MCF 10A (cell line): ENCODE measurements at regions not wholly inside any gene's neighbourhood (a gene's known extent, or its start where the extent isn't known, plus 50 kb on each side); places are given as distances from the start of the nearest gene placed in this dataset.

ENCODE experiments used
- BruUV-seq: library from RNA; stranded (reverse); fragments of 400-500 nt; replicated peaks from 2 replicates; lab custom pipeline; 2021; lab: Mats Ljungman, UMichigan
- CTCF ChIA-PET: fragments of 300-600 bp; sonication (Branson Sonifier 250); formaldehyde crosslinking; extraction: SDS; loops from one replicate; lab custom pipeline; 2021; ENCODE audit warnings: antibody characterized with exemption, inconsistent platforms; lab: Yijun Ruan, JAX
- POLR2A ChIA-PET: fragments of 300-600, 350-650 bp; sonication (Branson Sonifier 250); formaldehyde crosslinking; extraction: SDS; loops from one replicate; lab custom pipeline; 2020; ENCODE audit warnings: antibody characterized with exemption, inconsistent platforms; lab: Yijun Ruan, JAX
- DNase-seq: peaks from one replicate; pipeline ENCODE4 v3.0.0-alpha.2; 2018; ENCODE audit not compliant: unreplicated experiment
- H3K27ac Mint-ChIP-seq: one replicate; pipeline ENCODE4 v1.8.0; 2022; ENCODE audit warnings: mild to moderate bottlenecking, low read depth, mixed read lengths; ENCODE audit not compliant: unreplicated experiment
- H3K27me3 Mint-ChIP-seq: one replicate; pipeline ENCODE4 v1.8.0; 2022; ENCODE audit warnings: mixed read lengths; ENCODE audit not compliant: insufficient read depth, unreplicated experiment
- H3K36me3 Mint-ChIP-seq: one replicate; pipeline ENCODE4 v1.8.0; 2022; ENCODE audit warnings: mild to moderate bottlenecking, moderate library complexity, mixed read lengths; ENCODE audit not compliant: insufficient read depth, unreplicated experiment
- H3K4me1 Mint-ChIP-seq: one replicate; pipeline ENCODE4 v1.8.0; 2022; ENCODE audit warnings: mixed read lengths; ENCODE audit not compliant: insufficient read depth, unreplicated experiment
- H3K4me3 Mint-ChIP-seq: one replicate; pipeline ENCODE4 v1.8.0; 2022; ENCODE audit warnings: mild to moderate bottlenecking, moderate library complexity, mixed read lengths; ENCODE audit not compliant: unreplicated experiment
- H3K9me3 Mint-ChIP-seq: one replicate; pipeline ENCODE4 v1.8.0; 2022; ENCODE audit warnings: mixed read lengths; ENCODE audit not compliant: unreplicated experiment
- intact Hi-C: fragments of 100-400 bp; cut with micrococcal nuclease; formaldehyde crosslinking; loops from 2 replicates; pipeline ENCODE4 v1.14.1; 2022
- TF ChIP-seq, protein P1 (sequence below): fragments of 200-600 bp; IDR thresholded peaks from one replicate; pipeline ENCODE4 v1.8.0; 2022; ENCODE audit warnings: antibody characterized with exemption, mild to moderate bottlenecking; ENCODE audit not compliant: unreplicated experiment

DNA sequence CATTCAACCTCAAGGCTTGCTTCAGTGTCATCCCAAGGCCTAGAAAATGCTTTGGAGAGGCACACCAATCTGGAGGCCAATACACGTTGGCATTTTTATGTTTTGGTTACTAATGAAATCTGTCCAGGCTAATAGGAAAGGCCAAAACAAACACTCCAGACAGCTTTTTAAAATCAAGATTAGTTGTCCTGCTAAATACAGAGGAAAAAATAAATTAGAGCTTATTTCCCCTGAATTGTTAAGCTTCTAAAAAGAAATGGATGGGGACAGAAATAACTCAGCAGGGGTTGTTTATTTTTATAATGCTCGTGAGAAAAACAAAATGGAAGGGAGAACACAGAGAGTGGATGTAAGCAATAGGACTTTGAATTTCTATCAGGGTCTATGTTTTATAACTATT lies 438.5 kb upstream of the LRRC4C start:
- Mint-ChIP-seq H3K9me3 (no peaks in the 10 kb centered on the region), H3K36me3 (no peaks in the 10 kb centered on the region), H3K4me3 (no peak overlapping the region), H3K27me3 (no peaks in the 10 kb centered on the region), H3K4me1 (no peaks in the 10 kb centered on the region), H3K27ac (no peak overlapping the region)
- DNase-seq = no peak
- ChIA-PET CTCF (no interaction called here), POLR2A (no interaction called here)
- TF ChIP-seq, protein P1, sequence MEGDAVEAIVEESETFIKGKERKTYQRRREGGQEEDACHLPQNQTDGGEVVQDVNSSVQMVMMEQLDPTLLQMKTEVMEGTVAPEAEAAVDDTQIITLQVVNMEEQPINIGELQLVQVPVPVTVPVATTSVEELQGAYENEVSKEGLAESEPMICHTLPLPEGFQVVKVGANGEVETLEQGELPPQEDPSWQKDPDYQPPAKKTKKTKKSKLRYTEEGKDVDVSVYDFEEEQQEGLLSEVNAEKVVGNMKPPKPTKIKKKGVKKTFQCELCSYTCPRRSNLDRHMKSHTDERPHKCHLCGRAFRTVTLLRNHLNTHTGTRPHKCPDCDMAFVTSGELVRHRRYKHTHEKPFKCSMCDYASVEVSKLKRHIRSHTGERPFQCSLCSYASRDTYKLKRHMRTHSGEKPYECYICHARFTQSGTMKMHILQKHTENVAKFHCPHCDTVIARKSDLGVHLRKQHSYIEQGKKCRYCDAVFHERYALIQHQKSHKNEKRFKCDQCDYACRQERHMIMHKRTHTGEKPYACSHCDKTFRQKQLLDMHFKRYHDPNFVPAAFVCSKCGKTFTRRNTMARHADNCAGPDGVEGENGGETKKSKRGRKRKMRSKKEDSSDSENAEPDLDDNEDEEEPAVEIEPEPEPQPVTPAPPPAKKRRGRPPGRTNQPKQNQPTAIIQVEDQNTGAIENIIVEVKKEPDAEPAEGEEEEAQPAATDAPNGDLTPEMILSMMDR = no peak
- intact Hi-C loops = no loop called here
- BruUV-seq = no TSS peak

DNA sequence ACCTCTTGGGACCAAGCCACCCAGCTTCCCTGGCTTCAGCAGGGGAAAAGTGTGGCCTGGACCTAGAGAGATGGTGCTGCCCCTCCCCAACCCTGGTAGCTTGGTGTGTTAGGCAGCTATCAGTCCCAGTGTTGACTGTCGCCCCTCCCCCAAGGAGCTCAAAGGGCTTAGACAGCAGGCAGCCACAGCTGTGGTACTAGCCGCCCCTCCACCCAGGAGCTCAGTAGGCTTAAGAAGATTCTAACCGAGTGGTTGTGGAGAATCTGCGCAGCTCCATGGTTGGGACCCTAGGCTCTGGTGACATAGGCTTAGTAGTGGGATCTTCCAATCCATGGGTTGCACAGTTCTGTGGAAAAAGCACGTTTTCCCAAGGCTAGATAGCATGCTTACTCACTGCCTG lies 458.4 kb upstream of the LRRC4C start:
- DNase-seq = no peak
- H3K27me3 Mint-ChIP-seq = no peaks in the 10 kb centered on the region
- POLR2A ChIA-PET = no interaction called here
- no peaks in the 10 kb centered on the region for H3K4me1 Mint-ChIP-seq
- BruUV-seq = no TSS peak
- H3K9me3 Mint-ChIP-seq = peaks cover 25% of the 10 kb centered on the region
- intact Hi-C loops = no loop called here
- H3K27ac Mint-ChIP-seq = no peak overlapping the region
- no peak overlapping the region for H3K4me3 Mint-ChIP-seq
- H3K36me3 Mint-ChIP-seq = peaks cover under 1% of the 10 kb centered on the region
- CTCF ChIA-PET = interaction anchor here (0.6 kb wide), 1 partner anchor 437 kb away, joined by 4 read pairs; no protein-coding TSS in a partner anchor
- TF ChIP-seq, protein P1 = no peak

DNA sequence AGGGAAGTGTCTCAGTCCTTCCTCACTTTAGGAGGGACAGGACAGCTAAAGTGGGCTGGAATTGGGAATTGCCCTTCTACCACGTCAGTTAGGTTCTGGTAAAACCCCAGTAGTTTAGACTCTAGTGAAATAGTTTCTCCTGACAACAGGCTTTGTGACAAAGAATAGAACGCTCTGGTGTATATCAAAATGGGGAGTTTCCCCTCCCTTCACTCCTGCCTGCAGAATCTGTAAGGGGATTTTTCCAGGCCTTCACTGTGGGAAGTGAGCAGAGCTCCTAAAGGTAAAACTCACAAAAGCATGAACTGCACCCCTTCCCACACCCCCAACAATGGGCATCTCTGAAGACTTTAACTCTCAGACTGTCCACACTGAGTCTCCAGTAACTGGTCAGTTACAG lies 460.9 kb upstream of the LRRC4C start:
- TF ChIP-seq, protein P1 = no peak
- Mint-ChIP-seq H3K4me3 (no peak overlapping the region), H3K9me3 (peaks cover 25% of the 10 kb centered on the region), H3K27me3 (no peaks in the 10 kb centered on the region), H3K36me3 (no peaks in the 10 kb centered on the region), H3K27ac (no peak overlapping the region), H3K4me1 (no peaks in the 10 kb centered on the region)
- CTCF ChIA-PET = no interaction called here
- POLR2A ChIA-PET = no interaction called here
- DNase-seq = no peak
- intact Hi-C loops = no loop called here
- BruUV-seq = no TSS peak

DNA sequence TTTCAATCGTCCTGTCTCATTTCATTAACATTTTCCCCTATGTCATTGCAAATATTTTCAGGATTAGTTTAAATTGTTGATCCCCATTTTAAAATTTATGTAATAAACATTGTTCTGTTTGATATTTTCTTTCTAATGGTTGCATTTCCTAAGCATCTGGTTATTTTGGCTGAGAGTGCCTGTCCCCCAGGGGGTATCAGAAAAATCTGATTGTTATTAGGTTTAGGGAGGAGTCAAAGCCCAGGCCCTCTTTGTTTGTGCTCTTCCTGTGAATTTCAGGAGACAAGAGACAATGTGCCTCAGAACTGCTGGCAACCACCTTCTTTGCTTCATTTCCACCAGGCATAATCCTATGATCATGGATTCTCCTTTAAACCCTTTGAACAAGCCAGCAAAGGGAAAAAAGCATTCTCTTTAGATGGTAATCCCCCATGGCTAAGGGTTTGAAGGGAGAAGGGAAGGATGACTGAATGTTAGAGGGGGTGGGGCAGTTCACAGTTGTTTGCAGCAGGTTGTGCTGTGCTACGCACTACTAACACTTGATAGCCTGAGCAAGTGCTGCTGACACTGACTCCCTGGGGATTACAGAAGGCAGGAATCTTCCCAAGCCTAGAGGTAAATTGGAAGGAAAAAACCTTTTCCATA lies 462.4 kb upstream of the LRRC4C start:
- intact Hi-C loops = no loop called here
- ChIA-PET POLR2A (no interaction called here), CTCF (no interaction called here)
- Mint-ChIP-seq H3K4me1 (no peaks in the 10 kb centered on the region), H3K27ac (no peak overlapping the region), H3K36me3 (no peaks in the 10 kb centered on the region), H3K9me3 (peaks cover 19% of the 10 kb centered on the region), H3K4me3 (no peak overlapping the region), H3K27me3 (no peaks in the 10 kb centered on the region)
- DNase-seq = no peak
- BruUV-seq = no TSS peak
- TF ChIP-seq, protein P1 = no peak
